ENCODE measurements at regions not wholly inside any gene's neighbourhood (a gene's known extent, or its start where the extent isn't known, plus 50 kb on each side); places are given as distances from the start of the nearest gene placed in this dataset.

- TF ChIP-seq CTCF (IDR thresholded peaks at IDR 0.05) (no peak), POLR2A (IDR thresholded peaks at IDR 0.05) (no peak), POLR2AphosphoS5 (IDR thresholded peaks at IDR 0.05; ENCODE audit: insufficient read depth in 1 of 2, low read depth in 1 of 2) (no peak)
Measured at GRCh38 chr1:106717591-106717990, 338.9 kb upstream of the PRMT6 start.
